K562 (cell line): ENCODE measurements at regions not wholly inside any gene's neighbourhood (a gene's known extent, or its start where the extent isn't known, plus 50 kb on each side); places are given as distances from the start of the nearest gene placed in this dataset.

Experiments used
- ARID4B ChIP-seq: sonication (generic); formaldehyde crosslinking; IDR thresholded peaks from 2 replicates; pipeline ENCODE4 v1.8.0; 2022; ENCODE audit warnings: mild to moderate bottlenecking, missing genetic modification reagents
- CTCF ChIP-seq, 3 experiments: IDR thresholded peaks in 2 of 3; conservative IDR thresholded peaks in 1 of 3; 2 replicates each; pipeline ENCODE4 v1.5.1; 2011 to 2012; ENCODE audit warnings: low read length in 3 of 3, mild to moderate bottlenecking in 3 of 3, control low read depth in 2 of 3, improper control_type of control experiment in 1 of 3, inconsistent platforms in 1 of 3, low read depth in 1 of 3, mixed read lengths in 1 of 3, moderate library complexity in 1 of 3; ENCODE audit not compliant: insufficient read depth in 2 of 3
- GABPA ChIP-seq: fragments of 200-800 bp; sonication (Bioruptor generic); conservative IDR thresholded peaks from 2 replicates; pipeline ENCODE4 v1.6.1; 2016; ENCODE audit warnings: low read depth, missing genetic modification characterization, missing compliant biosample characterization
- NELFE ChIP-seq: IDR thresholded peaks from 2 replicates; pipeline ENCODE4 v1.6.1; 2011; ENCODE audit warnings: mild to moderate bottlenecking; ENCODE audit not compliant: insufficient read depth, insufficient read length
- POLR2AphosphoS5 ChIP-seq: IDR thresholded peaks from 2 replicates; pipeline ENCODE4 v1.6.1; 2011; ENCODE audit warnings: mild to moderate bottlenecking, low read depth, low read length, moderate library complexity; ENCODE audit not compliant: control insufficient read depth, insufficient read depth
- TARDBP ChIP-seq: fragments of 450-650 bp; IDR thresholded peaks from 2 replicates; pipeline ENCODE4 v1.6.1; 2016
- ZNF140 ChIP-seq: fragments of 250-450 bp; sonication (Bioruptor Pico); IDR thresholded peaks from 2 replicates; pipeline ENCODE4 v1.8.0; 2021; ENCODE audit warnings: moderate library complexity, mild to moderate bottlenecking, inconsistent platforms
- ZNF79 ChIP-seq: fragments of 250-450 bp; sonication (Bioruptor Pico); IDR thresholded peaks from 2 replicates; pipeline ENCODE4 v1.4.0; 2020; ENCODE audit warnings: low read depth, mild to moderate bottlenecking, moderate library complexity
- TF ChIP-seq, protein P1 (sequence below): fragments of 450-650 bp; conservative IDR thresholded peaks from 2 replicates; pipeline ENCODE4 v1.6.1; 2016; ENCODE audit warnings: missing genetic modification characterization, low read depth, mild to moderate bottlenecking, missing compliant biosample characterization, moderate library complexity

DNA sequence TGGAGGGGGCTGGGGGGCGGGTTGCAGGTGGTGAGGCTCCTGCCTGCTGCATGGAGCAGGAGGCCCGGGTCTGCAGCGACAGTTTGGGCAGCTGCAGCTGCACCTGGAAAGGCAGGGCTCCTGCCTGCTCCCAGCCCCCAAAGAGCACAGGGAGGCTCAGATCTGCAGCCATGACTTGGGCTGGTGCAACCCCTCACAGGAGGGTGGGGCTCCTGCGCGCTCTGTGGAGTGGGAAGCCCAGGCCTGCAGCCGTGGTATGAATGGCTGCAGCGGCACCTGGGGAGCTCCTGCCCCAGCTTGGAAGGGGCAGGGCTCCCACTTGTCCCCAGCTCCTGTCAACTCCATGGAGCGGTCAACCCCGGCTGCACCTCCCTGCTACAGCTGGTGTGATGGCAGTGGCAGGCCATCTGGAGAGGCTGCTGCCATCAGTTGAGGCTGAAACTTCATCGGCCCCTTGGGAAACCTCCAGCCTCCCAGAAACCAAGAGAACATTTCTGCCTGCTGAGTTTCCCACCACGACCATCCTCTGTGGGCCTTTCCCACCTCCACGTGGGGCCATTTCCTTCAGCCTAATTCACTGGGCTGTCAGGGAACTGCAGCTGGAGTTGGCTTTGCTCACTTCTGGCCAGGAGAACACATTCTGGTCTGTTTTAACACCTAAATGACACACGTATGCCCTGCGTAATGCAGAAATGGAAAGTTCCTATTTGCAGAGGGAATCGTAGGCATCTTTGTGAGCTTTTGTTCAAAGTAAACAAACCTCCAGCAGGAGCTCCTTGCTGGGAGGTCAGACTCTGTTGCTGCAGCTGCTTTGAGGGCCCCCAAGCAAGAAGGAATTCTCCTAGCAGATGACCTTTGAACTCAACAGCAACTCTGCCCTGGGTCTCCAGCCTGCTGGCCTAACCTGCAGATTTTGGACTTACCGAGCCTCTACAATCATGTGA lies 429.0 kb downstream of the PREX1 start:
- TF ChIP-seq NELFE (no peak), GABPA (tag) (no peak), CTCF (IDR thresholded peaks at IDR 0.05 in 2 of 3, conservative IDR thresholded peaks at IDR 0.05 in 1 of 3; ENCODE audit: insufficient read depth in 2 of 3, low read depth in 1 of 3, low read length in 3 of 3) (no peak), ZNF140 (CRISPR knock-in tag) (no peak), TARDBP (no peak), POLR2AphosphoS5 (no peak), ZNF79 (CRISPR knock-in tag) (no peak), ARID4B (CRISPR knock-in tag) (no peak)
- TF ChIP-seq, protein P1, sequence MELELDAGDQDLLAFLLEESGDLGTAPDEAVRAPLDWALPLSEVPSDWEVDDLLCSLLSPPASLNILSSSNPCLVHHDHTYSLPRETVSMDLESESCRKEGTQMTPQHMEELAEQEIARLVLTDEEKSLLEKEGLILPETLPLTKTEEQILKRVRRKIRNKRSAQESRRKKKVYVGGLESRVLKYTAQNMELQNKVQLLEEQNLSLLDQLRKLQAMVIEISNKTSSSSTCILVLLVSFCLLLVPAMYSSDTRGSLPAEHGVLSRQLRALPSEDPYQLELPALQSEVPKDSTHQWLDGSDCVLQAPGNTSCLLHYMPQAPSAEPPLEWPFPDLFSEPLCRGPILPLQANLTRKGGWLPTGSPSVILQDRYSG (tag): no peak
